Gastrocnemius medialis (tissue), 4 donors: ENCODE measurements at regions not wholly inside any gene's neighbourhood (a gene's known extent, or its start where the extent isn't known, plus 50 kb on each side); places are given as distances from the start of the nearest gene placed in this dataset.

Experiments used
- ATAC-seq, 2 donors: fragments of 150-250 bp; one replicate each; pipeline ENCODE4 v1.9.1; 2016
- DNase-seq, 2 donors: peaks; one replicate each; pipeline ENCODE4 v3.0.0-alpha.2; 2019
- H3K27ac ChIP-seq, 4 donors: fragments of 200-600 bp; sonication (generic); 1 replicate in 1 of 4; 2 replicates in 3 of 4; pipeline ENCODE4 v1.5.1; 2016 to 2018; ENCODE audit warnings: mild to moderate bottlenecking in 2 of 4, moderate library complexity in 1 of 4
- H3K27me3 ChIP-seq, 3 donors: fragments of 200-600 bp; sonication (generic) in 2 of 3; 1 replicate in 1 of 3; 2 replicates in 2 of 3; pipeline versions ENCODE4 v1.5.1 to v1.6.0; 2016 to 2019; ENCODE audit warnings: mild to moderate bottlenecking in 1 of 3, moderate library complexity in 1 of 3
- H3K36me3 ChIP-seq, 2 donors: fragments of 200-600 bp; sonication (generic) in 1 of 2; one replicate each; pipeline ENCODE4 v1.5.1; 2017 to 2018
- H3K4me1 ChIP-seq, 2 donors: fragments of 200-600 bp; sonication (generic) in 1 of 2; one replicate each; pipeline ENCODE4 v1.5.1; 2016 to 2017; ENCODE audit warnings: mild to moderate bottlenecking in 2 of 2
- H3K4me3 ChIP-seq, 4 donors: fragments of 200-600 bp; sonication (generic) in 3 of 4; 1 replicate in 1 of 4; 2 replicates in 3 of 4; pipeline ENCODE4 v1.5.1; 2016 to 2019; ENCODE audit warnings: mild to moderate bottlenecking in 2 of 4
- H3K9me3 ChIP-seq, 3 donors: fragments of 200-600 bp; sonication (generic) in 2 of 3; 1 replicate in 1 of 3; 2 replicates in 2 of 3; pipeline ENCODE4 v1.5.1; 2016 to 2019
- POLR2A ChIP-seq, 2 donors: fragments of 450-650 bp; IDR thresholded peaks; one replicate each; pipeline ENCODE4 v1.6.1; 2017; ENCODE audit warnings: antibody characterized with exemption in 2 of 2, mild to moderate bottlenecking in 2 of 2, moderate library complexity in 2 of 2
- in situ Hi-C, 4 donors: fragments of 200-750 bp; cut with MboI; loops; one replicate each; pipeline versions ENCODE4 v1.15.0 to v1.8.0; 2017; ENCODE audit warnings: low sequenced_read_pairs in 4 of 4
- intact Hi-C: fragments of 100-400 bp; cut with DNase I; formaldehyde crosslinking; loops from one replicate; pipeline ENCODE4 v1.15.1; 2023; ENCODE audit warnings: low total_unique reads
- TF ChIP-seq, protein P1 (sequence below), 5 experiments: fragments of 450-650 bp in 3 of 5; fragments of 200-600 bp in 2 of 5; sonication (generic) in 2 of 5; IDR thresholded peaks in 4 of 5; conservative IDR thresholded peaks in 1 of 5; 1 replicate in 4 of 5; 2 replicates in 1 of 5; pipeline ENCODE4 v1.5.1; 2016 to 2019; ENCODE audit warnings: antibody characterized with exemption in 5 of 5, mild to moderate bottlenecking in 3 of 5, moderate library complexity in 3 of 5

DNA sequence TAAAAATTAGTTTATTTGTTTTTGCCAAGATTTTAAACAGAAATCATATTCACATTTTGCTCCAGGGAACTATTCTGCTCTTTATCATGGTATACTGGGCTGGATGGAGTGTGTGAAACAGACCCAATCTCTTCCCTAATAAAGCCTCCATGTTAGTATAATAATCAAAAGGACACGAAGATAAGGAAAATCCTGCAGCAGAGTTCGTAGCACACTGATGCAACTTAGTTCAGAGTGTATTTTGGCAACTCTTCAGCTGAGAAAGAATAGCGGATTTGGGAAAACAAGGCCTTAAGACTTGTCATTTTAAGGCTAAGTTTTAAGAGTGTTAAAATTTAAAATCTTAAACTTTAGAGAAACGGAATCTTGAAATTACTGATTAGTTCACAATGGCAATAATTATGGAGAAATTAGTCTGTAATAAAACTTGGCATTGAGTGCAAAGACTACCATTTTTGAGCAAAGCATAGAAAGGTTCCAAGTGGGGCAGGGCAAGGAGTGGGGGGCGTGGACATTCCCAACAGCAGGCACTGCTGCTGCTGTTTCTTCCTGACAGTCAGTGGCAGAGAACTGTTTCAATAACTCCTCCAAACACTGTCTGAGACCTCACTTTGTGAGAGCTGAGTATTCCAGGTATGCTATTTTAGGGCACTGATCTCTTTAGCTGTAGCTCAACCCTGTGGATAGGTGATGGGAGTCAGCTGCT, 225.0 kb downstream of the HRH4 start:
- Histone ChIP-seq H3K9me3 (no peaks in the 10 kb centered on the region), H3K36me3 (no peaks in the 10 kb centered on the region), H3K27me3 (no peaks in the 10 kb centered on the region), H3K4me3 (no peak overlapping the region), H3K4me1 (no peaks in the 10 kb centered on the region), H3K27ac (no peak overlapping the region)
- in situ Hi-C loops (loop anchor here in 1 of 4 donors (25.0 kb wide), 1 partner anchor 102 kb away; no protein-coding TSS in a partner anchor), intact Hi-C loops (no loop called here)
- DNase-seq: no peak
- no peak for TF ChIP-seq POLR2A (IDR thresholded peaks at IDR 0.05)
- TF ChIP-seq, protein P1, sequence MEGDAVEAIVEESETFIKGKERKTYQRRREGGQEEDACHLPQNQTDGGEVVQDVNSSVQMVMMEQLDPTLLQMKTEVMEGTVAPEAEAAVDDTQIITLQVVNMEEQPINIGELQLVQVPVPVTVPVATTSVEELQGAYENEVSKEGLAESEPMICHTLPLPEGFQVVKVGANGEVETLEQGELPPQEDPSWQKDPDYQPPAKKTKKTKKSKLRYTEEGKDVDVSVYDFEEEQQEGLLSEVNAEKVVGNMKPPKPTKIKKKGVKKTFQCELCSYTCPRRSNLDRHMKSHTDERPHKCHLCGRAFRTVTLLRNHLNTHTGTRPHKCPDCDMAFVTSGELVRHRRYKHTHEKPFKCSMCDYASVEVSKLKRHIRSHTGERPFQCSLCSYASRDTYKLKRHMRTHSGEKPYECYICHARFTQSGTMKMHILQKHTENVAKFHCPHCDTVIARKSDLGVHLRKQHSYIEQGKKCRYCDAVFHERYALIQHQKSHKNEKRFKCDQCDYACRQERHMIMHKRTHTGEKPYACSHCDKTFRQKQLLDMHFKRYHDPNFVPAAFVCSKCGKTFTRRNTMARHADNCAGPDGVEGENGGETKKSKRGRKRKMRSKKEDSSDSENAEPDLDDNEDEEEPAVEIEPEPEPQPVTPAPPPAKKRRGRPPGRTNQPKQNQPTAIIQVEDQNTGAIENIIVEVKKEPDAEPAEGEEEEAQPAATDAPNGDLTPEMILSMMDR (IDR thresholded peaks at IDR 0.05 in 4 of 5, conservative IDR thresholded peaks at IDR 0.05 in 1 of 5): no peak
- ATAC-seq: no peak

DNA sequence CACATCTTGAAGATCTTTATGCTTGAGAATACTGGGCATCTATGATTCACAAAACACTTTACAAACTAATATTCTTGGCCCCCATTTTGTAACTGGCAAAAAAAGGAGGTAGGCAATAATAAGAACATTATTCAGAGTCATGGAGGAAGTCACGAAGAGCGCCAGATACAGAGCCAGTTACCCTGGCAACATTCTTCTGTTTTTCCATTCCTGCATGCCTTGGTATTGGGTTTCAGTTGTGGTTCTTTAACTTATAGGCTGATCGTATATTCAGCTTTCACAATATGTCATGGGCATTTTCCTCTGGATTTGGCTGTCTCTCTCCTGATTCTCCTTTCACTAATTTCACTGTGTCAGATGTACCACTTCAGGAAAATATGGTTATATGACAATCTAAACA, 234.7 kb downstream of the HRH4 start:
- intact Hi-C loops: no loop called here
- no peaks in the 10 kb centered on the region for H3K27me3 ChIP-seq
- in situ Hi-C loops: loop anchor here in 1 of 4 donors (25.0 kb wide), 1 partner anchor 92 kb away; no protein-coding TSS in a partner anchor
- no peak overlapping the region for H3K27ac ChIP-seq
- DNase-seq (no peak), ATAC-seq (no peak)
- H3K9me3 ChIP-seq: no peaks in the 10 kb centered on the region
- H3K4me1 ChIP-seq: no peaks in the 10 kb centered on the region
- H3K4me3 ChIP-seq: no peak overlapping the region
- TF ChIP-seq, protein P1 (IDR thresholded peaks at IDR 0.05 in 4 of 5, conservative IDR thresholded peaks at IDR 0.05 in 1 of 5): no peak
- TF ChIP-seq POLR2A (IDR thresholded peaks at IDR 0.05): no peak
- no peaks in the 10 kb centered on the region for H3K36me3 ChIP-seq

DNA sequence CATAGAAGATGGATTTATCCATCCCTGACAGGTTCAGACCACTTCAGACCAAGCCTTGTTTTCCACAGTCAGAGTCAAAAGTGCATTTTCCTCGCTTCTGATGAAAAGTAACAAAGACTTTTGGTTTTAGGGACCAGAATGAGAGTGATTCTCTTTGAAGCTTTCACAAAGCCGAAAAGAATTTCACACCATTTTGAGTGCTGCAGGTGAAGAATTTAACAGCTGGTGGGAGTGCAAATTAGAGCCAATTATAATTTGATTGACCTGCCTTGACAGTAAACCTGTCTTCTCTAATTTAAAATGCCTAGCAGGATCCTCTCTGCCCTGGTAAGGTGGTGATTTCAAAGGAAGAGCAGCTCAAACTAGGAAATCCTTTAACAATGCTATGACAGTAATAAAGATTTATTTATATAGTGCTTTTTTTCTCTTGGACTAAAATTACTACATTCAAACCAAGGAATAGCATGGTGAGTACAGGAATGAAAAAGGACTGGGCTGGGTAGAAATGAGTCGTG, 241.6 kb downstream of the HRH4 start:
- Histone ChIP-seq H3K9me3 (no peaks in the 10 kb centered on the region), H3K4me1 (no peaks in the 10 kb centered on the region), H3K4me3 (no peak overlapping the region), H3K27me3 (no peaks in the 10 kb centered on the region), H3K27ac (no peak overlapping the region), H3K36me3 (no peaks in the 10 kb centered on the region)
- intact Hi-C loops (no loop called here), in situ Hi-C loops (no loop called here)
- DNase-seq: no peak
- ATAC-seq: no peak
- TF ChIP-seq, protein P1 (IDR thresholded peaks at IDR 0.05 in 4 of 5, conservative IDR thresholded peaks at IDR 0.05 in 1 of 5): no peak

DNA sequence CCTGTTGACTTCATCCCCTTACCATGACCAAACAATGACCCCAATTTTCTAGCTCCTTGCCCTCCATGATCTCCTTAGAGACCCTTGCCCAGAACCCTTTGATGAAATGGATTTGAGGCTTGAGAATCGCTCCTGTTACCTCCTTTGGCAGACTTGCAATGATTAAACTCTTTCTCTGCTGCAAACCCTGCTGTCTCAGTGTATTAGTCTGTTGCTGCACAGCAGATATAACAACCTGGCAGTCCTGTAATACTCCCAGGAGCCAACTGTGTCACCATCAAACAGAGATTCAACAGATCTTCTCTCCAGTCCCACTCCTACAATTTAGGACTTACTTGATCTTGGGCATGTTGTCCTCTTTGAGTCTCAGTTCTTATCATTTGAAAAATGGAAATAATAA, 242.9 kb downstream of the HRH4 start:
- Histone ChIP-seq H3K36me3 (no peaks in the 10 kb centered on the region), H3K27ac (no peak overlapping the region), H3K27me3 (no peaks in the 10 kb centered on the region), H3K4me1 (no peaks in the 10 kb centered on the region), H3K9me3 (no peaks in the 10 kb centered on the region), H3K4me3 (no peak overlapping the region)
- TF ChIP-seq, protein P1 (IDR thresholded peaks at IDR 0.05 in 4 of 5, conservative IDR thresholded peaks at IDR 0.05 in 1 of 5): no peak
- no peak for TF ChIP-seq POLR2A (IDR thresholded peaks at IDR 0.05)
- DNase-seq: no peak
- intact Hi-C loops: no loop called here
- ATAC-seq: no peak
- in situ Hi-C loops: no loop called here
